ENCODE measurements at regions not wholly inside any gene's neighbourhood (a gene's known extent, or its start where the extent isn't known, plus 50 kb on each side); places are given as distances from the start of the nearest gene placed in this dataset.

DNA sequence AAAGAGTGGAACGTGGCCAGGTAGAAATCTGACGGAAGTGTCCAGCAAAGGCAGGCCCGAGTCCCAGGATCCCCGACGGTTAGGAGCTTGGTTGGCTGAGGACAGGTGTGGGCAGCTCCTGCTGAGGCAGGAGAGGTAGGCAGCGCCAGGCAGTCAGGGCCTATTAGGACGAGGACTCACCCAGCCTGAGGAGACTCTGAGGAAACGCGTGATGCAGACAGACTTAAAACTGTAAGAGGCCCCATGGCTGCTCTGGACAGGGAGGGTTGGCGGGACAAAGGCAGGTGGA, 255.7 kb upstream of the SFSWAP start:
- no peak overlapping the region for H3K4me3 ChIP-seq
- peaks cover 0 to 38% (median 5%) of the 10 kb centered on the region in 9 donors for H3K27me3 ChIP-seq
- H3K27ac ChIP-seq = no peak overlapping the region
- DNase-seq = no peak
- TF ChIP-seq POLR2A (IDR thresholded peaks at IDR 0.05) = no peak
- TF ChIP-seq, protein P1, sequence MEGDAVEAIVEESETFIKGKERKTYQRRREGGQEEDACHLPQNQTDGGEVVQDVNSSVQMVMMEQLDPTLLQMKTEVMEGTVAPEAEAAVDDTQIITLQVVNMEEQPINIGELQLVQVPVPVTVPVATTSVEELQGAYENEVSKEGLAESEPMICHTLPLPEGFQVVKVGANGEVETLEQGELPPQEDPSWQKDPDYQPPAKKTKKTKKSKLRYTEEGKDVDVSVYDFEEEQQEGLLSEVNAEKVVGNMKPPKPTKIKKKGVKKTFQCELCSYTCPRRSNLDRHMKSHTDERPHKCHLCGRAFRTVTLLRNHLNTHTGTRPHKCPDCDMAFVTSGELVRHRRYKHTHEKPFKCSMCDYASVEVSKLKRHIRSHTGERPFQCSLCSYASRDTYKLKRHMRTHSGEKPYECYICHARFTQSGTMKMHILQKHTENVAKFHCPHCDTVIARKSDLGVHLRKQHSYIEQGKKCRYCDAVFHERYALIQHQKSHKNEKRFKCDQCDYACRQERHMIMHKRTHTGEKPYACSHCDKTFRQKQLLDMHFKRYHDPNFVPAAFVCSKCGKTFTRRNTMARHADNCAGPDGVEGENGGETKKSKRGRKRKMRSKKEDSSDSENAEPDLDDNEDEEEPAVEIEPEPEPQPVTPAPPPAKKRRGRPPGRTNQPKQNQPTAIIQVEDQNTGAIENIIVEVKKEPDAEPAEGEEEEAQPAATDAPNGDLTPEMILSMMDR (IDR thresholded peaks at IDR 0.05) = no peak
- H3K36me3 ChIP-seq = no peaks in the 10 kb centered on the region
- no peaks in the 10 kb centered on the region for H3K4me1 ChIP-seq
- intact Hi-C loops (cut with DNase I) = loop anchor here in 7 of 10 donors (5.0 to 10.0 kb wide), 3 partner anchors 350 to 540 kb away; no protein-coding TSS in a partner anchor
- H3K9me3 ChIP-seq = peaks cover 0 to 17% (median 3%) of the 10 kb centered on the region in 12 donors
- 81 to 86% (median 83%) methylated on average over 10 of the region's 10 CpGs for WGBS, 4 donors
- no peak for ATAC-seq

DNA sequence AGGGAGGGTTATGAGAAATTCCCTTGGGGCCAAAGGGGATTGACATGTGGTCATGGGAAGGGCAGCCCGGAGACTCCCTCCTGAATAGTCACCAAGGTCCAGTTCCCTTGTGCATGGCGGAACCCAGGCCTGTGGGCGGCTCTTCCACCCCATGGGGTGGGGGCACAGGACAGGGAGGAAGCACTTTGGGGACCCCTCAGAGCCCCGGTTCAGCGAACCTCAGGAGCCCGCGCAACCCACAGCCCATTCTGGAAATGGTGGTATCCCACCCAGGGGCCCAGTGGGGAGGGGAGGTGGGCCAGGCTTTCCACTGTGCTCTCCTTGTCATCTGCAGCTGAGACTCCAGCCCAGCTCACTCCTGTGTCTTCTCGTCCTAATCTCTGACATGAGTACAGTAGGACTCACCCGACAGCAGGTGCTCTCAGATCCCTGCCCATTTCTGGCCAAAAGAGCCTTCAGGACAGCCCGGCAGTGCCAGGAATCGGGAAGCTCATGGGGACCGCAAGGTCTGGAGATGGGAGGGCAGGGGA, 255.2 kb upstream of the SFSWAP start:
- no peaks in the 10 kb centered on the region for H3K36me3 ChIP-seq
- peaks cover 0 to 43% (median 5%) of the 10 kb centered on the region in 9 donors for H3K27me3 ChIP-seq
- H3K9me3 ChIP-seq = peaks cover 0 to 13% (median under 1%) of the 10 kb centered on the region in 12 donors
- intact Hi-C loops (cut with DNase I) = loop anchor here in 7 of 10 donors (5.0 to 10.0 kb wide), 3 partner anchors 351 to 541 kb away; no protein-coding TSS in a partner anchor
- no peak overlapping the region for H3K4me3 ChIP-seq
- no peaks in the 10 kb centered on the region for H3K4me1 ChIP-seq
- ATAC-seq (no peak), DNase-seq (no peak)
- TF ChIP-seq, protein P1 (IDR thresholded peaks at IDR 0.05) = no peak
- TF ChIP-seq POLR2A (IDR thresholded peaks at IDR 0.05) = no peak
- WGBS, 4 donors = 83 to 89% (median 89%) methylated on average over 12 of the region's 12 CpGs
- no peak overlapping the region for H3K27ac ChIP-seq

DNA sequence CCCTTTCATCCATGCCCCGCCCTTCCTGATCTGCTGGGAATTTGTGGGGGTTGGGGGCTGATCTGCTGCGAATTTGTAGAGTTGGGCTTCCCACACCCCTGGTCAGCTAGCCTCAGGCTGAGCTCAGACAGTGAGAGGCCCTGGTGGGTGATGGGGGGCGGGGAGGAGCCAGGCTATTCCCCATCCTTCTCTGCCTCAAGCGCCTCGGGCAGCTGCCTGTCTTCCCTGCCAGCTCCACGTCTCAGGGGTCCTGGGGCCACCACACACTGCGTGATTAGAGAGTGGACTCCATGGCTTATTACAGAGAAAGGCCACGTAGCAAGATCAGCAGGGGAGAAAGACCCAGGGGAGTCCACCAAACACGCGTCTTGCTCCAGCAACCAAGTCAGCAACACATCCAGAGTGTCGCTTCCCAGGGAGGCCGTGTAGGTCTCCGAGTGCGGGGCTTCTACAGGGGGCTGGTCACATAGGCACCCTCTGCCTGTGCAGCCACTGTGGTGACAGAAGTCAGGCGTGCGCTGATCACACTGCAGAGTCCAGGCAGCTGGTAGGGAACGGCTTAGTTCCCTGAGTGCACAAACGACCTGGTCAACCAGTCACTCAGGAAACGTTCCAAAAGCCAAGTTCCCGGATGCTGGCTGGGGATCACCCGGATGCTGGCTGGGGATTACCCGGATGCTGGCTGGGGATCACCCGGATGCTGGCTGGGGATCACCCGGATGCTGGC, 254.4 kb upstream of the SFSWAP start:
- Histone ChIP-seq H3K4me3 (no peak overlapping the region), H3K36me3 (no peaks in the 10 kb centered on the region), H3K27ac (no peak overlapping the region), H3K9me3 (peaks cover 0 to 4% (median 0%) of the 10 kb centered on the region in 12 donors), H3K27me3 (peaks cover 0 to 52% (median 5%) of the 10 kb centered on the region in 9 donors), H3K4me1 (no peaks in the 10 kb centered on the region)
- ATAC-seq (no peak), DNase-seq (no peak)
- TF ChIP-seq, protein P1 (IDR thresholded peaks at IDR 0.05) = no peak
- TF ChIP-seq POLR2A (IDR thresholded peaks at IDR 0.05) = no peak
- 62 to 72% (median 68%) methylated on average over 11 to 24 of the region's 24 CpGs for WGBS, 4 donors
- intact Hi-C loops (cut with DNase I) = loop anchor here in 7 of 10 donors (5.0 to 10.0 kb wide), 3 partner anchors 352 to 542 kb away; no protein-coding TSS in a partner anchor

DNA sequence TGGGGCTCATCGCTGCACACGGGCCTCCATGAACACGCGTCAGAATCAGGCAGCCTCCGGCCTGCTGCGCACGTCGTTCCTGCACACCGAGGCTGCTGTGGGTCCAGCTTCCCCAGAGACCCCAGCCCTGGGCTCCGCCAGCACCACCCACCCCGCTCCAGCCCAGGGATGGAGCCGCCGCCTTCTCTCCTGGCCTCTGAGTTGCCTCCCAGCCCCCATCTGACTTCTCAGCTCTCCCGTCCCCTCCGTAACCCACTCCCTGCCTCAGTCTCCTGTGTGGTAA, 253.9 kb upstream of the SFSWAP start:
- WGBS, 4 donors = 70 to 92% (median 79%) methylated on average over 11 to 15 of the region's 15 CpGs
- Histone ChIP-seq H3K9me3 (no peaks in the 10 kb centered on the region), H3K27ac (no peak overlapping the region), H3K36me3 (no peaks in the 10 kb centered on the region), H3K27me3 (peaks cover 0 to 55% (median 5%) of the 10 kb centered on the region in 9 donors), H3K4me3 (no peak overlapping the region), H3K4me1 (no peaks in the 10 kb centered on the region)
- no peak for ATAC-seq
- intact Hi-C loops (cut with DNase I) = loop anchor here in 7 of 10 donors (5.0 to 10.0 kb wide), 3 partner anchors 352 to 542 kb away; no protein-coding TSS in a partner anchor
- no peak for TF ChIP-seq POLR2A (IDR thresholded peaks at IDR 0.05)
- TF ChIP-seq, protein P1 (IDR thresholded peaks at IDR 0.05) = no peak
- no peak for DNase-seq
